PFSK-1 (cell line): ENCODE measurements at regions not wholly inside any gene's neighbourhood (a gene's known extent, or its start where the extent isn't known, plus 50 kb on each side); places are given as distances from the start of the nearest gene placed in this dataset.

ENCODE experiments used
- SIN3A ChIP-seq: IDR thresholded peaks from 2 replicates; pipeline ENCODE4 v1.6.1; 2012; ENCODE audit warnings: mild to moderate bottlenecking, low read length, moderate library complexity, borderline replicate concordance; ENCODE audit not compliant: insufficient read depth
- TAF1 ChIP-seq: IDR thresholded peaks from 2 replicates; pipeline ENCODE4 v1.6.1; 2012; ENCODE audit warnings: low read length, control low read depth, borderline replicate concordance; ENCODE audit not compliant: insufficient read depth

DNA sequence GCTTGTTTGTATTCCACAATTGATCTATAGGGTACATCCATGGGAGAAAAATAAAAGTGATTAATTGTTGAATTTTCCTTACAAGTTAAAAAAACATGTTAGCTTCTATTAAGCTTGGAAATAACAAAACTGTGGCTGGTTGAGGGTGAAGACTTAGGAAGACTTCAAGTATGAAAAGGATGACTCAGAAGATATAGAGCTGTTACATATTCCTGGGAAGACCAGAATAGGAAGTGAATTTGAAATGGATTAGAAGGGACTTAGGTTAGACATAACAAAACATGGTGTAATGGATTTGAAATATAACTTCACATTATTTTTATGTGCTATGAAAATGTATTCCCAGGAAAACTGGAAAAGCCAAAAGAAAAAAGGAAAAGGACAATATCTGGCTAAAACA, 732.2 kb downstream of the HDGFL1 start:
- TF ChIP-seq TAF1 = no peak
- TF ChIP-seq SIN3A = no peak
